Skeletal muscle cell (primary cell): ENCODE measurements at regions not wholly inside any gene's neighbourhood (a gene's known extent, or its start where the extent isn't known, plus 50 kb on each side); places are given as distances from the start of the nearest gene placed in this dataset.

Source experiments
- DNase-seq: peaks from one replicate; pipeline ENCODE4 v3.0.0-alpha.2; 2010; ENCODE audit warnings: low read depth
- H3K4me3 ChIP-seq: 2 replicates; pipeline ENCODE4 v1.5.1; 2011; ENCODE audit warnings: low read depth, mild to moderate bottlenecking, control low read depth, low read length, moderate library complexity

- no peak for DNase-seq
Observed at GRCh38 chr22:48044487-48045060, 1282.1 kb downstream of the TBC1D22A start.

GRCh38 chr22:48043581-48043980 is 1281.1 kb downstream of the TBC1D22A start:
- H3K4me3 ChIP-seq, result no peak overlapping the region
- no peak for DNase-seq

More at GRCh38 chr22:48044487-48045060, 1282.1 kb downstream of the TBC1D22A start:
- no peak overlapping the region for H3K4me3 ChIP-seq

- no peak overlapping the region for H3K4me3 ChIP-seq
- DNase-seq, result no peak
Observed at GRCh38 chr22:48042621-48043395, 1280.4 kb downstream of the TBC1D22A start.

- no peak for DNase-seq
- no peak overlapping the region for H3K4me3 ChIP-seq
Observed at GRCh38 chr22:48039326-48039725, 1276.9 kb downstream of the TBC1D22A start.

- no peak for DNase-seq
- no peak overlapping the region for H3K4me3 ChIP-seq
Observed at GRCh38 chr22:48037618-48038017, 1275.2 kb downstream of the TBC1D22A start.

- DNase-seq, result no peak
- H3K4me3 ChIP-seq, result no peak overlapping the region
Observed at GRCh38 chr22:48035897-48036296, 1273.4 kb downstream of the TBC1D22A start.

- DNase-seq, result no peak
- no peak overlapping the region for H3K4me3 ChIP-seq
Observed at GRCh38 chr22:48031589-48031988, 1269.1 kb downstream of the TBC1D22A start.

- H3K4me3 ChIP-seq, result no peak overlapping the region
- no peak for DNase-seq
Observed at GRCh38 chr22:48025096-48025495, 1262.6 kb downstream of the TBC1D22A start.

- no peak for DNase-seq
- H3K4me3 ChIP-seq, result no peak overlapping the region
Observed at GRCh38 chr22:48021991-48022401, 1259.5 kb downstream of the TBC1D22A start.

GRCh38 chr22:48018346-48018745 is 1255.9 kb downstream of the TBC1D22A start:
- no peak overlapping the region for H3K4me3 ChIP-seq
- DNase-seq, result no peak

GRCh38 chr22:48015701-48016100 is 1253.3 kb downstream of the TBC1D22A start:
- no peak overlapping the region for H3K4me3 ChIP-seq
- DNase-seq, result no peak

GRCh38 chr22:48004936-48005335 is 1242.5 kb downstream of the TBC1D22A start:
- no peak for DNase-seq

GRCh38 chr22:48004038-48004437 is 1241.6 kb downstream of the TBC1D22A start:
- no peak for DNase-seq
- H3K4me3 ChIP-seq, result no peak overlapping the region

More at GRCh38 chr22:48004936-48005335, 1242.5 kb downstream of the TBC1D22A start:
- H3K4me3 ChIP-seq, result no peak overlapping the region

- no peak overlapping the region for H3K4me3 ChIP-seq
- DNase-seq, result no peak
Observed at GRCh38 chr22:48001101-48001500, 1238.7 kb downstream of the TBC1D22A start.

GRCh38 chr22:47997612-47998011 is 1235.2 kb downstream of the TBC1D22A start:
- H3K4me3 ChIP-seq, result no peak overlapping the region
- DNase-seq, result no peak

GRCh38 chr22:47997052-47997590 is 1234.7 kb downstream of the TBC1D22A start:
- no peak overlapping the region for H3K4me3 ChIP-seq
- no peak for DNase-seq

- H3K4me3 ChIP-seq, result no peak overlapping the region
- no peak for DNase-seq
Observed at GRCh38 chr22:47996446-47996857, 1234.0 kb downstream of the TBC1D22A start.

GRCh38 chr22:47995718-47996117 is 1233.3 kb downstream of the TBC1D22A start:
- no peak overlapping the region for H3K4me3 ChIP-seq
- DNase-seq, result no peak

GRCh38 chr22:47995264-47995627 is 1232.8 kb downstream of the TBC1D22A start:
- DNase-seq, result no peak
- no peak overlapping the region for H3K4me3 ChIP-seq

- H3K4me3 ChIP-seq, result no peak overlapping the region
- no peak for DNase-seq
Observed at GRCh38 chr22:47994601-47995263, 1232.3 kb downstream of the TBC1D22A start.
